ENCODE measurements at regions not wholly inside any gene's neighbourhood (a gene's known extent, or its start where the extent isn't known, plus 50 kb on each side); places are given as distances from the start of the nearest gene placed in this dataset.

DNA sequence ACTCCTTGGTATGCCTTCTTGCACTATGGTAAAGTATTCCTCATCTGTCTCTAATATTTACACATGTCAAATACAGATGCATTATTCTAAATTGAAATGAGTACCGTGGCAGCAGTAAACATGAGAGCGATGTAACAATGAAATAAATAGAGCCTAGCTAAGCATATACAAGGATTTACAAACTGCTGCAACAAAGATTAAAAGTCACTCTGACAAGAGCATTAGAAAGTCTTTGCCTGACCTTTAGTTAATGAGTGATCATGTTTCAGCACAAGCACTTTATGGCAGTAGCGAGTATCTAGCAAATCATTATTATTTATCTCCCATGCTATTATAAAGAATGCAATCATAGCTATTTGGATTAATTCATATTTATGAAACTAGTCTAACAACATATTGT, 547.0 kb upstream of the NDST4 start:
- Histone ChIP-seq H3K9me3 (ENCODE audit: control insufficient read depth, insufficient read depth, low read length) (peaks cover 4% of the 10 kb centered on the region), H3K27me3 (ENCODE audit: control insufficient read depth, insufficient read depth, low read length) (no peaks in the 10 kb centered on the region), H3K4me3 (ENCODE audit: low read depth, low read length) (no peak overlapping the region), H3K27ac (ENCODE audit: low read depth, low read length) (no peak overlapping the region)
- CTCF ChIA-PET: no interaction called here
- DNase-seq (ENCODE audit: low read depth, low spot score): no peak
- POLR2A ChIA-PET: no interaction called here
- TF ChIP-seq, protein P1, sequence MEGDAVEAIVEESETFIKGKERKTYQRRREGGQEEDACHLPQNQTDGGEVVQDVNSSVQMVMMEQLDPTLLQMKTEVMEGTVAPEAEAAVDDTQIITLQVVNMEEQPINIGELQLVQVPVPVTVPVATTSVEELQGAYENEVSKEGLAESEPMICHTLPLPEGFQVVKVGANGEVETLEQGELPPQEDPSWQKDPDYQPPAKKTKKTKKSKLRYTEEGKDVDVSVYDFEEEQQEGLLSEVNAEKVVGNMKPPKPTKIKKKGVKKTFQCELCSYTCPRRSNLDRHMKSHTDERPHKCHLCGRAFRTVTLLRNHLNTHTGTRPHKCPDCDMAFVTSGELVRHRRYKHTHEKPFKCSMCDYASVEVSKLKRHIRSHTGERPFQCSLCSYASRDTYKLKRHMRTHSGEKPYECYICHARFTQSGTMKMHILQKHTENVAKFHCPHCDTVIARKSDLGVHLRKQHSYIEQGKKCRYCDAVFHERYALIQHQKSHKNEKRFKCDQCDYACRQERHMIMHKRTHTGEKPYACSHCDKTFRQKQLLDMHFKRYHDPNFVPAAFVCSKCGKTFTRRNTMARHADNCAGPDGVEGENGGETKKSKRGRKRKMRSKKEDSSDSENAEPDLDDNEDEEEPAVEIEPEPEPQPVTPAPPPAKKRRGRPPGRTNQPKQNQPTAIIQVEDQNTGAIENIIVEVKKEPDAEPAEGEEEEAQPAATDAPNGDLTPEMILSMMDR (IDR thresholded peaks at IDR 0.05; ENCODE audit: low read depth, low read length): no peak

DNA sequence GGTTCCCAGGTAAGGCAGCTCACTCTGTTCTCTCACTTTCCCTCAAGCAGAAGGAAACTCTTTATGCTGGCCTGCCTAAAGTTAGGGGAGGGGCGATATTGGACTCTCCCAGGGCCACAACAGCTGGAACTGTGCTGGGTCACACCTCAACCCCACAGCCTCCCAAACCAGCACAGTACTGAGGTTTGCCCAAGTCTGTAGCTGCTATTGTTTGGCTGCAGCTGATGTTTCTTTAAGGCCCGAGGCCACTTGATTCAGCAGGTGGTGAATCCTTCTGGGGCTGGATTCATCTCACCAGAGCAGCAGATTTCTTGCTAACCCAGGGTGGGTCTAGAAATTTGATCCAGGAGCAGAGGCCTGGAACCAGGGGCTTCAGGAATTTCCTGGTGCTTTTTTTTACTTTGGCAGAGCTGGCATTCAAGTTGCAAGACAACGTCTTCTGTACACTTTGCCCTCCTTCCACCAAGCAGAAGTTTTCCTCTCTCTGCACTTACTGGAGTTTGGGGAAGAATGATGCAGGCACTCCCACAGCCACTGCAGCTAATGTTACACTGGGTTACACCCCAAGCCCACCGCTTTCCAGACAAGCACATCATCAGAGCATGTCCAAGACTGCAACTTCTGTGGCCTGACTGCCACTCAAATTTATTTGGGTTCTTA, 544.7 kb upstream of the NDST4 start:
- no peaks in the 10 kb centered on the region for H3K27me3 ChIP-seq (ENCODE audit: control insufficient read depth, insufficient read depth, low read length)
- CTCF ChIA-PET: no interaction called here
- no peaks in the 10 kb centered on the region; the same call in 1 of the 2 replicates for H3K9me3 ChIP-seq (ENCODE audit: control insufficient read depth, insufficient read depth, low read length)
- POLR2A ChIA-PET: no interaction called here
- no peak overlapping the region for H3K27ac ChIP-seq (ENCODE audit: low read depth, low read length)
- H3K4me3 ChIP-seq (ENCODE audit: low read depth, low read length): no peak overlapping the region
- DNase-seq (ENCODE audit: low read depth, low spot score): no peak
- TF ChIP-seq, protein P1 (IDR thresholded peaks at IDR 0.05; ENCODE audit: low read depth, low read length): no peak

DNA sequence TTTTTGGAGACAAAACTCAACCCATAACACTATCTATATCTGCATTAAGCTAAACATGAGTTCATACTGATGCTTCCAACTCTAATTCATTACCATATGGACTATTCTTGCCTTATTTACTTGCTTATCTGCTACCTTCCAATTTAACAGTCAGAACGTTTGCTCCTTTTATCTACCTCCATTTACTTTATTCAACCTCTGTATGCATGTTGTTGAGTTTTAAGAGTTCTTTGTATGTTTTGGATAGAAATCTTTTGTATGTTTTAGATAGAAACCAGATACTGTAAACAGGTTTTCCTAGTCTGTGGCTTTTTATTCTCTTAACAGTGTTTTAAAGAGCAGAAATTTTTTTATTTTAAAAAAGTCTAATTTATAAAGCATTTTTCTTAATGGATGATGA, 542.2 kb upstream of the NDST4 start:
- no peaks in the 10 kb centered on the region for H3K27me3 ChIP-seq (ENCODE audit: control insufficient read depth, insufficient read depth, low read length)
- no peaks in the 10 kb centered on the region; the same call in 1 of the 2 replicates for H3K9me3 ChIP-seq (ENCODE audit: control insufficient read depth, insufficient read depth, low read length)
- POLR2A ChIA-PET: no interaction called here
- TF ChIP-seq, protein P1 (IDR thresholded peaks at IDR 0.05; ENCODE audit: low read depth, low read length): no peak
- CTCF ChIA-PET: no interaction called here
- DNase-seq (ENCODE audit: low read depth, low spot score): no peak
- H3K4me3 ChIP-seq (ENCODE audit: low read depth, low read length): no peak overlapping the region
- no peak overlapping the region for H3K27ac ChIP-seq (ENCODE audit: low read depth, low read length)

DNA sequence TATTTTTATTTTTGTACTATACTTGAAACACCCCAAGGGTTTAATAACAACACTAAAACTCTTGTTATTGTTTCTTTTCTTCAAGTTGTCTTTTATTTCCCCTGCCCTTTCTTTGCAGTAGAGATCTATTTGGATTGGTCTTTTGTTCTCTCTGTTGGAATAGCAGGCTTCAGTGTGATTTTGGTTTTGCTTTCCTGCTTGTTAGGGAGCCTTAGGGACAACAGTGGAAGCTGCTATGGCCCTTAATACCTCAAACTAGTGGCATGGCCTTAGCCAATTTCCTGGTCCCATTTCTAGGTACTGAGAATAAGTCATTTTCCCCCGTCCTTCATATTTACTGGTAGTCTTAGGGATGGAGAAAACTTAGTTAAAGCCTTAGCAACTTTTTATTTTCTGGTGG, 535.4 kb upstream of the NDST4 start:
- H3K4me3 ChIP-seq (ENCODE audit: low read depth, low read length): no peak overlapping the region
- H3K9me3 ChIP-seq (ENCODE audit: control insufficient read depth, insufficient read depth, low read length): 0 out of 2 replicates have a peak, but pooled peaks cover 3% of the 10 kb centered on the region
- ChIA-PET POLR2A (no interaction called here), CTCF (no interaction called here)
- no peaks in the 10 kb centered on the region for H3K27me3 ChIP-seq (ENCODE audit: control insufficient read depth, insufficient read depth, low read length)
- DNase-seq (ENCODE audit: low read depth, low spot score): no peak
- TF ChIP-seq, protein P1 (IDR thresholded peaks at IDR 0.05; ENCODE audit: low read depth, low read length): no peak
- H3K27ac ChIP-seq (ENCODE audit: low read depth, low read length): no peak overlapping the region

DNA sequence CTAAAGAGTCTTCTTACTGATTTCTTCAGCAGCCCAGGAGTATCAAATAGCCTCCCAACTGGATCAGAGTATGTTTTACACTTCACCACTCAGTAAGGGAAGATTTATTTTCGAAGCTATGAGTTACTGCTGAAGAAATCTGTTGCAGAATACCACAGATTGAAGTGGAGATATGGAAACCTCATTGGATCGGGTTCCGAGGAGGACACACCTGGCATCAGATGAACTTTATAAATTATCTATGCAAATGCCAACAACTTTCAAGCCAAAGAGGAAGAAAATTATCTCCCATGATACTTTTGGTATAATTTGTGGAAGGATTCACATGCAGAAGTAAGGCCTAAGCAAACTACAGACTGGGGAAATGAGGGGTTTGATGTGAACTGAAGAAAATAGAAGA, 515.9 kb upstream of the NDST4 start:
- peaks cover 6% of the 10 kb centered on the region; the same call in 1 of the 2 replicates for H3K9me3 ChIP-seq (ENCODE audit: control insufficient read depth, insufficient read depth, low read length)
- TF ChIP-seq, protein P1 (IDR thresholded peaks at IDR 0.05; ENCODE audit: low read depth, low read length): no peak
- ChIA-PET POLR2A (no interaction called here), CTCF (no interaction called here)
- no peak overlapping the region for H3K27ac ChIP-seq (ENCODE audit: low read depth, low read length)
- DNase-seq (ENCODE audit: low read depth, low spot score): no peak
- no peak overlapping the region for H3K4me3 ChIP-seq (ENCODE audit: low read depth, low read length)
- no peaks in the 10 kb centered on the region for H3K27me3 ChIP-seq (ENCODE audit: control insufficient read depth, insufficient read depth, low read length)

All from AG04450 (cell line).